Type B pancreatic cell (in vitro differentiated cells): ENCODE measurements at regions not wholly inside any gene's neighbourhood (a gene's known extent, or its start where the extent isn't known, plus 50 kb on each side); places are given as distances from the start of the nearest gene placed in this dataset.

Experiments used
- DNase-seq: peaks from one replicate; pipeline ENCODE4 v3.0.0; 2021; ENCODE audit warnings: mixed read lengths; ENCODE audit not compliant: unreplicated experiment; ENCODE audit errors: extremely low spot score
- H3K27ac Mint-ChIP-seq: 2 replicates; pipeline ENCODE4 v1.8.0; 2021; ENCODE audit warnings: mild to moderate bottlenecking, mixed read lengths
- H3K27me3 Mint-ChIP-seq: 2 replicates; pipeline ENCODE4 v1.8.0; 2021; ENCODE audit warnings: mixed read lengths
- H3K36me3 Mint-ChIP-seq: 2 replicates; pipeline ENCODE4 v1.8.0; 2021; ENCODE audit warnings: mixed read lengths
- H3K4me1 Mint-ChIP-seq: one replicate; pipeline ENCODE4 v1.8.0; 2021; ENCODE audit warnings: mixed read lengths; ENCODE audit not compliant: unreplicated experiment
- H3K4me3 Mint-ChIP-seq: 2 replicates; pipeline ENCODE4 v1.8.0; 2021; ENCODE audit warnings: mild to moderate bottlenecking, mixed read lengths
- H3K9me3 Mint-ChIP-seq: 2 replicates; pipeline ENCODE4 v1.8.0; 2021; ENCODE audit warnings: mixed read lengths
- CTCF ChIP-seq: fragments of 200-600 bp; sonication (generic); conservative IDR thresholded peaks from 2 replicates; pipeline ENCODE4 v1.5.0; 2021; ENCODE audit warnings: antibody characterized with exemption, mild to moderate bottlenecking

- DNase-seq, result peak; percentile 42
- Mint-ChIP-seq H3K9me3 (no peaks in the 10 kb centered on the region), H3K27me3 (peaks cover 29% of the 10 kb centered on the region), H3K4me1 (no peaks in the 10 kb centered on the region), H3K4me3 (no peak overlapping the region), H3K27ac (no peak overlapping the region), H3K36me3 (no peaks in the 10 kb centered on the region)
- no peak for TF ChIP-seq CTCF
These were observed 291.2 kb downstream of the CDH26 start for GRCh38 chr20:60249436-60249835.

- no peak overlapping the region for H3K27ac Mint-ChIP-seq
- peaks cover 4% of the 10 kb centered on the region for H3K4me1 Mint-ChIP-seq
- H3K4me3 Mint-ChIP-seq, result no peak overlapping the region
- DNase-seq, result peak; percentile 39
- peaks cover 34% of the 10 kb centered on the region for H3K27me3 Mint-ChIP-seq
- TF ChIP-seq CTCF, result no peak
- H3K36me3 Mint-ChIP-seq, result no peaks in the 10 kb centered on the region
- no peaks in the 10 kb centered on the region for H3K9me3 Mint-ChIP-seq
These were observed 292.0 kb downstream of the CDH26 start for GRCh38 chr20:60250251-60250650.

- DNase-seq, result no peak
- H3K4me1 Mint-ChIP-seq, result peaks cover 7% of the 10 kb centered on the region
- H3K9me3 Mint-ChIP-seq, result no peaks in the 10 kb centered on the region
- H3K36me3 Mint-ChIP-seq, result no peaks in the 10 kb centered on the region
- no peak for TF ChIP-seq CTCF
- H3K27me3 Mint-ChIP-seq, result peaks cover 42% of the 10 kb centered on the region
- H3K27ac Mint-ChIP-seq, result no peak overlapping the region
- no peak overlapping the region for H3K4me3 Mint-ChIP-seq
These were observed 294.6 kb downstream of the CDH26 start for GRCh38 chr20:60252866-60253265.

- peak; percentile 25 for DNase-seq
- no peak overlapping the region for H3K4me3 Mint-ChIP-seq
These were observed 295.2 kb downstream of the CDH26 start for GRCh38 chr20:60253471-60253870.

GRCh38 chr20:60254901-60255411, 296.7 kb downstream of the CDH26 start:
- H3K9me3 Mint-ChIP-seq, result no peaks in the 10 kb centered on the region
- DNase-seq, result no peak
- H3K27ac Mint-ChIP-seq, result no peak overlapping the region
- peaks cover 38% of the 10 kb centered on the region for H3K27me3 Mint-ChIP-seq
- H3K4me3 Mint-ChIP-seq, result no peak overlapping the region
- no peaks in the 10 kb centered on the region for H3K36me3 Mint-ChIP-seq
- TF ChIP-seq CTCF, result no peak
- H3K4me1 Mint-ChIP-seq, result peaks cover 7% of the 10 kb centered on the region

More at GRCh38 chr20:60253471-60253870, 295.2 kb downstream of the CDH26 start:
- TF ChIP-seq CTCF, result no peak
- Mint-ChIP-seq H3K36me3 (no peaks in the 10 kb centered on the region), H3K9me3 (no peaks in the 10 kb centered on the region), H3K4me1 (peaks cover 7% of the 10 kb centered on the region), H3K27me3 (peaks cover 43% of the 10 kb centered on the region), H3K27ac (no peak overlapping the region)

GRCh38 chr20:60255415-60255814, 297.2 kb downstream of the CDH26 start:
- H3K9me3 Mint-ChIP-seq, result no peaks in the 10 kb centered on the region
- no peak overlapping the region for H3K4me3 Mint-ChIP-seq
- no peak for TF ChIP-seq CTCF
- H3K36me3 Mint-ChIP-seq, result no peaks in the 10 kb centered on the region
- no peak for DNase-seq
- peaks cover 39% of the 10 kb centered on the region for H3K27me3 Mint-ChIP-seq
- peaks cover 7% of the 10 kb centered on the region for H3K4me1 Mint-ChIP-seq
- no peak overlapping the region for H3K27ac Mint-ChIP-seq
